IMR-90 (cell line): ENCODE measurements at regions not wholly inside any gene's neighbourhood (a gene's known extent, or its start where the extent isn't known, plus 50 kb on each side); places are given as distances from the start of the nearest gene placed in this dataset.

Source experiments
- POLR2A ChIP-seq: IDR thresholded peaks from 2 replicates; pipeline ENCODE4 v1.6.1; 2012; ENCODE audit warnings: mild to moderate bottlenecking, low read depth, low read length
- SMC3 ChIP-seq: fragments of 150-350 bp; IDR thresholded peaks from 2 replicates; pipeline ENCODE4 v1.6.1; 2016; ENCODE audit warnings: low read depth, mild to moderate bottlenecking, antibody characterized with exemption, low read length, moderate library complexity
- TF ChIP-seq, protein P1 (sequence below): conservative IDR thresholded peaks from 2 replicates; pipeline ENCODE4 v1.5.1; 2012; ENCODE audit warnings: mild to moderate bottlenecking, low read depth, low read length, improper control_type of control experiment

- TF ChIP-seq, protein P1, sequence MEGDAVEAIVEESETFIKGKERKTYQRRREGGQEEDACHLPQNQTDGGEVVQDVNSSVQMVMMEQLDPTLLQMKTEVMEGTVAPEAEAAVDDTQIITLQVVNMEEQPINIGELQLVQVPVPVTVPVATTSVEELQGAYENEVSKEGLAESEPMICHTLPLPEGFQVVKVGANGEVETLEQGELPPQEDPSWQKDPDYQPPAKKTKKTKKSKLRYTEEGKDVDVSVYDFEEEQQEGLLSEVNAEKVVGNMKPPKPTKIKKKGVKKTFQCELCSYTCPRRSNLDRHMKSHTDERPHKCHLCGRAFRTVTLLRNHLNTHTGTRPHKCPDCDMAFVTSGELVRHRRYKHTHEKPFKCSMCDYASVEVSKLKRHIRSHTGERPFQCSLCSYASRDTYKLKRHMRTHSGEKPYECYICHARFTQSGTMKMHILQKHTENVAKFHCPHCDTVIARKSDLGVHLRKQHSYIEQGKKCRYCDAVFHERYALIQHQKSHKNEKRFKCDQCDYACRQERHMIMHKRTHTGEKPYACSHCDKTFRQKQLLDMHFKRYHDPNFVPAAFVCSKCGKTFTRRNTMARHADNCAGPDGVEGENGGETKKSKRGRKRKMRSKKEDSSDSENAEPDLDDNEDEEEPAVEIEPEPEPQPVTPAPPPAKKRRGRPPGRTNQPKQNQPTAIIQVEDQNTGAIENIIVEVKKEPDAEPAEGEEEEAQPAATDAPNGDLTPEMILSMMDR: no peak
- TF ChIP-seq POLR2A (no peak), SMC3 (no peak)
These were observed 605.5 kb downstream of the SATB2 start for GRCh38 chr2:198852248-198852647.
